HepG2 (cell line): ENCODE measurements at regions not wholly inside any gene's neighbourhood (a gene's known extent, or its start where the extent isn't known, plus 50 kb on each side); places are given as distances from the start of the nearest gene placed in this dataset.

Source experiments
- ATAC-seq: fragments of 200-7000 bp; cut with Tn5 transposase; 3 replicates; pipeline ENCODE4 v1.9.1; 2020; ENCODE audit warnings: mild to moderate bottlenecking, moderate library complexity
- BruUV-seq: library from RNA; stranded (reverse); fragments of 400-500 nt; replicated peaks from 2 replicates; lab custom pipeline; 2021; lab: Mats Ljungman, UMichigan
- CTCF ChIA-PET: fragments of 300-600 bp; formaldehyde crosslinking; extraction: SDS; loops from one replicate; lab custom pipeline; 2021; ENCODE audit warnings: low total read pairs, inconsistent platforms, low intra/inter-chr PET ratio; lab: Yijun Ruan, JAX
- POLR2A ChIA-PET: fragments of 350-600 bp; sonication (Branson Sonifier 250); formaldehyde crosslinking; loops from one replicate; lab custom pipeline; 2020; ENCODE audit warnings: antibody characterized with exemption, inconsistent platforms; lab: Yijun Ruan, JAX
- DNase-seq: peaks from one replicate; pipeline ENCODE4 v3.0.0-alpha.2; 2015; ENCODE audit warnings: low spot score
- FAIRE-seq: peaks from 3 replicates; lab custom pipeline; 2011; peaks lifted over from hg19 to GRCh38; lab: Jason Lieb, UNC
- H2AFZ ChIP-seq: one replicate; pipeline ENCODE4 v1.6.1; 2011; ENCODE audit warnings: low read length, inconsistent platforms
- H3K27ac ChIP-seq: fragments of 300-600 bp; 3 replicates; pipeline ENCODE4 v1.8.0; 2011; ENCODE audit warnings: mixed run types, mild to moderate bottlenecking, mixed read lengths, low read length, inconsistent platforms; ENCODE audit not compliant: insufficient read depth; ENCODE audit errors: extremely low read length
- H3K27me3 ChIP-seq, 2 experiments: fragments of 200-600 bp in 1 of 2; 2 replicates in 1 of 2; 3 replicates in 1 of 2; pipeline versions ENCODE4 v1.6.0 to v1.8.0; 2011; ENCODE audit warnings: low read length in 2 of 2, mild to moderate bottlenecking in 2 of 2, moderate library complexity in 2 of 2, inconsistent platforms in 1 of 2; ENCODE audit not compliant: insufficient read depth in 2 of 2, control insufficient read depth in 1 of 2
- H3K36me3 ChIP-seq, 2 experiments: fragments of 200-600 bp in 1 of 2; replicated peaks in 1 of 2; 2 replicates in 1 of 2; 3 replicates in 1 of 2; pipeline versions ENCODE4 v1.5.1 to v1.8.0; 2011; ENCODE audit warnings: low read length in 2 of 2, inconsistent platforms in 1 of 2; ENCODE audit not compliant: insufficient read depth in 2 of 2, control insufficient read depth in 1 of 2
- H3K4me1 ChIP-seq: 2 replicates; pipeline ENCODE4 v1.5.1; 2012; ENCODE audit warnings: low read length, inconsistent platforms; ENCODE audit not compliant: insufficient read depth
- H3K4me2 ChIP-seq: 2 replicates; pipeline ENCODE4 v1.6.0; 2011; ENCODE audit warnings: low read depth, low read length, inconsistent platforms
- H3K4me3 ChIP-seq, 3 experiments: fragments of 200-600 bp in 1 of 3; sonication (generic), shearing (Covaris generic) in 1 of 3; replicated peaks in 1 of 3; 2 replicates each; pipeline ENCODE4 v1.5.1; 2011 to 2016; ENCODE audit warnings: low read length in 3 of 3, inconsistent platforms in 2 of 3, low read depth in 2 of 3, mild to moderate bottlenecking in 2 of 3, control low read depth in 1 of 3, mixed read lengths in 1 of 3; ENCODE audit not compliant: insufficient read depth in 1 of 3
- H3K79me2 ChIP-seq: one replicate; pipeline ENCODE4 v1.6.1; 2011; ENCODE audit warnings: low read length, inconsistent platforms; ENCODE audit not compliant: insufficient read depth
- H3K9ac ChIP-seq: 2 replicates; pipeline ENCODE4 v1.6.0; 2011; ENCODE audit warnings: mild to moderate bottlenecking, low read depth, low read length, inconsistent platforms; ENCODE audit not compliant: insufficient read depth
- H3K9me3 ChIP-seq: 2 replicates; pipeline ENCODE4 v1.5.1; 2012; ENCODE audit warnings: mild to moderate bottlenecking, low read length
- H4K20me1 ChIP-seq: 2 replicates; pipeline ENCODE4 v1.6.0; 2011; ENCODE audit warnings: inconsistent platforms, mild to moderate bottlenecking, low read length, moderate library complexity; ENCODE audit not compliant: insufficient read depth
- GTF3A ChIP-seq: sonication (generic); formaldehyde crosslinking; conservative IDR thresholded peaks from 2 replicates; pipeline ENCODE4 v1.4.0; 2020; ENCODE audit warnings: mild to moderate bottlenecking, missing genetic modification reagents
- HNRNPUL1 ChIP-seq: fragments of 200-400 bp; formaldehyde crosslinking; IDR thresholded peaks from 2 replicates; pipeline ENCODE4 v1.6.1; 2017; ENCODE audit warnings: low read depth, mild to moderate bottlenecking, low read length, moderate library complexity
- JARID2 ChIP-seq: sonication (generic); formaldehyde crosslinking; IDR thresholded peaks from 2 replicates; pipeline ENCODE4 v1.8.1; 2023; ENCODE audit warnings: missing genetic modification reagents, inconsistent platforms; ENCODE audit not compliant: insufficient replicate concordance
- RARG ChIP-seq: sonication (generic); formaldehyde crosslinking; IDR thresholded peaks from 2 replicates; pipeline ENCODE4 v1.4.0; 2020; ENCODE audit warnings: low read depth, mild to moderate bottlenecking, missing genetic modification reagents
- RFX1 ChIP-seq: fragments of 450-650 bp; IDR thresholded peaks from 2 replicates; pipeline ENCODE4 v1.6.1; 2017
- SIX1 ChIP-seq: sonication (generic); formaldehyde crosslinking; IDR thresholded peaks from 2 replicates; pipeline ENCODE4 v1.4.0; 2020; ENCODE audit warnings: missing genetic modification reagents, borderline replicate concordance
- SP2 ChIP-seq: sonication (generic); formaldehyde crosslinking; IDR thresholded peaks from 2 replicates; pipeline ENCODE4 v1.5.1; 2020; ENCODE audit warnings: mild to moderate bottlenecking, missing genetic modification reagents
- SP4 ChIP-seq: sonication (generic); formaldehyde crosslinking; IDR thresholded peaks from 2 replicates; pipeline ENCODE4 v1.8.1; 2023; ENCODE audit warnings: mild to moderate bottlenecking, missing genetic modification reagents
- WGBS: methylation state at CpG from one replicate; pipeline ENCODE4 v1.1.6; 2017; ENCODE audit warnings: low lambda C conversion rate; 5-methylcytosine and 5-hydroxymethylcytosine counted together
- in situ Hi-C: cut with HindIII; loops from 2 replicates; pipeline ENCODE4 v1.10.0; 2017; ENCODE audit warnings: low pct_unique_long_range_greater_than_20kb; ENCODE audit not compliant: extremely low pct_ligation_motif_present
- intact Hi-C: fragments of 100-400 bp; cut with micrococcal nuclease; formaldehyde crosslinking; loops from one replicate; pipeline ENCODE4 v1.10.0; 2022; ENCODE audit not compliant: unreplicated experiment
- TF ChIP-seq, protein P1 (sequence below): sonication (generic); formaldehyde crosslinking; IDR thresholded peaks from 2 replicates; pipeline ENCODE4 v1.5.0; 2020; ENCODE audit warnings: missing genetic modification reagents
- TF ChIP-seq, protein P2 (sequence below): sonication (generic); formaldehyde crosslinking; IDR thresholded peaks from 2 replicates; pipeline ENCODE4 v1.4.0; 2020; ENCODE audit warnings: missing genetic modification reagents, borderline replicate concordance
- TF ChIP-seq, protein P3 (sequence below): sonication (generic); formaldehyde crosslinking; IDR thresholded peaks from 2 replicates; pipeline ENCODE4 v1.9.0; 2022; ENCODE audit warnings: low read depth, missing genetic modification reagents

DNA sequence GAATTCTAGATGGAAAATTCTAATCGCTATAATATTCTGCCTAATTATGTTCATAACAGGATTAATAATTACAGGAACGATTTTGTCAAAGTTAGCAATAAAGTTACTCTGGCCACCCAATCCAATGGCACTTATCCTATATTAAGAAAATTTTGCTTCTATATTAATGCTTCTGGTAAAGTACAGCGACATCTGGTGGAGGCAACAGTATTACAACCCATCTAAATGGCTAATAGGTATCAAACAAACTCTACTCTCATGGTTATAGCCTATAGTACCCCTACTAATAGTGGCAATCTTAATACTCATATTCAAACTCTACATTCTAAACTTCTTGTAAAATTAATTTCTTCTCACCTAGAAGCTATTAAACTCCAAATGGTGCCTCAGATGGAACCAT lies 1084.7 kb upstream of the LRRTM1 start:
- H3K9ac ChIP-seq = no peak overlapping the region
- BruUV-seq = no TSS peak
- no peak for DNase-seq
- no peaks in the 10 kb centered on the region for H3K4me1 ChIP-seq
- in situ Hi-C loops = no loop called here
- H2AFZ ChIP-seq = no peak overlapping the region
- POLR2A ChIA-PET = no interaction called here
- no peaks in the 10 kb centered on the region for H3K27me3 ChIP-seq
- H3K4me2 ChIP-seq = no peak overlapping the region
- no peaks in the 10 kb centered on the region for H4K20me1 ChIP-seq
- H3K4me3 ChIP-seq = no peak overlapping the region
- TF ChIP-seq, protein P1, sequence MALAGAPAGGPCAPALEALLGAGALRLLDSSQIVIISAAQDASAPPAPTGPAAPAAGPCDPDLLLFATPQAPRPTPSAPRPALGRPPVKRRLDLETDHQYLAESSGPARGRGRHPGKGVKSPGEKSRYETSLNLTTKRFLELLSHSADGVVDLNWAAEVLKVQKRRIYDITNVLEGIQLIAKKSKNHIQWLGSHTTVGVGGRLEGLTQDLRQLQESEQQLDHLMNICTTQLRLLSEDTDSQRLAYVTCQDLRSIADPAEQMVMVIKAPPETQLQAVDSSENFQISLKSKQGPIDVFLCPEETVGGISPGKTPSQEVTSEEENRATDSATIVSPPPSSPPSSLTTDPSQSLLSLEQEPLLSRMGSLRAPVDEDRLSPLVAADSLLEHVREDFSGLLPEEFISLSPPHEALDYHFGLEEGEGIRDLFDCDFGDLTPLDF (CRISPR knock-in tag) = no peak
- TF ChIP-seq, protein P2, sequence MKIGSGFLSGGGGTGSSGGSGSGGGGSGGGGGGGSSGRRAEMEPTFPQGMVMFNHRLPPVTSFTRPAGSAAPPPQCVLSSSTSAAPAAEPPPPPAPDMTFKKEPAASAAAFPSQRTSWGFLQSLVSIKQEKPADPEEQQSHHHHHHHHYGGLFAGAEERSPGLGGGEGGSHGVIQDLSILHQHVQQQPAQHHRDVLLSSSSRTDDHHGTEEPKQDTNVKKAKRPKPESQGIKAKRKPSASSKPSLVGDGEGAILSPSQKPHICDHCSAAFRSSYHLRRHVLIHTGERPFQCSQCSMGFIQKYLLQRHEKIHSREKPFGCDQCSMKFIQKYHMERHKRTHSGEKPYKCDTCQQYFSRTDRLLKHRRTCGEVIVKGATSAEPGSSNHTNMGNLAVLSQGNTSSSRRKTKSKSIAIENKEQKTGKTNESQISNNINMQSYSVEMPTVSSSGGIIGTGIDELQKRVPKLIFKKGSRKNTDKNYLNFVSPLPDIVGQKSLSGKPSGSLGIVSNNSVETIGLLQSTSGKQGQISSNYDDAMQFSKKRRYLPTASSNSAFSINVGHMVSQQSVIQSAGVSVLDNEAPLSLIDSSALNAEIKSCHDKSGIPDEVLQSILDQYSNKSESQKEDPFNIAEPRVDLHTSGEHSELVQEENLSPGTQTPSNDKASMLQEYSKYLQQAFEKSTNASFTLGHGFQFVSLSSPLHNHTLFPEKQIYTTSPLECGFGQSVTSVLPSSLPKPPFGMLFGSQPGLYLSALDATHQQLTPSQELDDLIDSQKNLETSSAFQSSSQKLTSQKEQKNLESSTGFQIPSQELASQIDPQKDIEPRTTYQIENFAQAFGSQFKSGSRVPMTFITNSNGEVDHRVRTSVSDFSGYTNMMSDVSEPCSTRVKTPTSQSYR (CRISPR knock-in tag) = no peak
- no peak for TF ChIP-seq SP4 (CRISPR knock-in tag)
- no peak for TF ChIP-seq JARID2 (CRISPR knock-in tag)
- TF ChIP-seq, protein P3, sequence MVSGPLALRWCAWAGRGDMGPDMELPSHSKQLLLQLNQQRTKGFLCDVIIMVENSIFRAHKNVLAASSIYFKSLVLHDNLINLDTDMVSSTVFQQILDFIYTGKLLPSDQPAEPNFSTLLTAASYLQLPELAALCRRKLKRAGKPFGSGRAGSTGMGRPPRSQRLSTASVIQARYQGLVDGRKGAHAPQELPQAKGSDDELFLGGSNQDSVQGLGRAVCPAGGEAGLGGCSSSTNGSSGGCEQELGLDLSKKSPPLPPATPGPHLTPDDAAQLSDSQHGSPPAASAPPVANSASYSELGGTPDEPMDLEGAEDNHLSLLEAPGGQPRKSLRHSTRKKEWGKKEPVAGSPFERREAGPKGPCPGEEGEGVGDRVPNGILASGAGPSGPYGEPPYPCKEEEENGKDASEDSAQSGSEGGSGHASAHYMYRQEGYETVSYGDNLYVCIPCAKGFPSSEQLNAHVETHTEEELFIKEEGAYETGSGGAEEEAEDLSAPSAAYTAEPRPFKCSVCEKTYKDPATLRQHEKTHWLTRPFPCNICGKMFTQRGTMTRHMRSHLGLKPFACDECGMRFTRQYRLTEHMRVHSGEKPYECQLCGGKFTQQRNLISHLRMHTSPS (CRISPR knock-in tag) = no peak
- no peak for TF ChIP-seq RFX1
- no peak for TF ChIP-seq HNRNPUL1
- no peak for TF ChIP-seq GTF3A (CRISPR knock-in tag)
- TF ChIP-seq RARG (CRISPR knock-in tag) = no peak
- no peak for TF ChIP-seq SIX1 (CRISPR knock-in tag)
- no peak for TF ChIP-seq SP2 (CRISPR knock-in tag)
- TF ChIP-seq, all 625 proteins: peak for 0
- peaks cover 67% of the 10 kb centered on the region for H3K9me3 ChIP-seq
- FAIRE-seq (no peak), ATAC-seq (no peak)
- no peaks in the 10 kb centered on the region for H3K79me2 ChIP-seq
- intact Hi-C loops = no loop called here
- H3K36me3 ChIP-seq = no peaks in the 10 kb centered on the region
- H3K27ac ChIP-seq = no peak overlapping the region
- CTCF ChIA-PET = no interaction called here
- 21% methylated on average over 3 of the region's 3 CpGs for WGBS
